Peyer's patch (tissue), 4 donors: ENCODE measurements at regions not wholly inside any gene's neighbourhood (a gene's known extent, or its start where the extent isn't known, plus 50 kb on each side); places are given as distances from the start of the nearest gene placed in this dataset.

Experiments
- POLR2A ChIP-seq, 2 donors: fragments of 450-650 bp; IDR thresholded peaks; one replicate each; pipeline ENCODE4 v1.5.1; 2017; ENCODE audit warnings: antibody characterized with exemption in 2 of 2, mild to moderate bottlenecking in 2 of 2, moderate library complexity in 2 of 2
- TF ChIP-seq, protein P1 (sequence below), 6 experiments: fragments of 450-650 bp in 4 of 6; fragments of 200-600 bp in 2 of 6; sonication (generic) in 1 of 6; IDR thresholded peaks; one replicate each; pipeline ENCODE4 v1.5.1; 2017 to 2019; ENCODE audit warnings: antibody characterized with exemption in 6 of 6, mild to moderate bottlenecking in 3 of 6, moderate library complexity in 1 of 6

- no peak for TF ChIP-seq POLR2A (IDR thresholded peaks at IDR 0.05)
- TF ChIP-seq, protein P1, sequence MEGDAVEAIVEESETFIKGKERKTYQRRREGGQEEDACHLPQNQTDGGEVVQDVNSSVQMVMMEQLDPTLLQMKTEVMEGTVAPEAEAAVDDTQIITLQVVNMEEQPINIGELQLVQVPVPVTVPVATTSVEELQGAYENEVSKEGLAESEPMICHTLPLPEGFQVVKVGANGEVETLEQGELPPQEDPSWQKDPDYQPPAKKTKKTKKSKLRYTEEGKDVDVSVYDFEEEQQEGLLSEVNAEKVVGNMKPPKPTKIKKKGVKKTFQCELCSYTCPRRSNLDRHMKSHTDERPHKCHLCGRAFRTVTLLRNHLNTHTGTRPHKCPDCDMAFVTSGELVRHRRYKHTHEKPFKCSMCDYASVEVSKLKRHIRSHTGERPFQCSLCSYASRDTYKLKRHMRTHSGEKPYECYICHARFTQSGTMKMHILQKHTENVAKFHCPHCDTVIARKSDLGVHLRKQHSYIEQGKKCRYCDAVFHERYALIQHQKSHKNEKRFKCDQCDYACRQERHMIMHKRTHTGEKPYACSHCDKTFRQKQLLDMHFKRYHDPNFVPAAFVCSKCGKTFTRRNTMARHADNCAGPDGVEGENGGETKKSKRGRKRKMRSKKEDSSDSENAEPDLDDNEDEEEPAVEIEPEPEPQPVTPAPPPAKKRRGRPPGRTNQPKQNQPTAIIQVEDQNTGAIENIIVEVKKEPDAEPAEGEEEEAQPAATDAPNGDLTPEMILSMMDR (IDR thresholded peaks at IDR 0.05), result no peak
Measured at GRCh38 chr4:8780086-8780485, 91.6 kb downstream of the HMX1 start.
